ENCODE measurements at regions not wholly inside any gene's neighbourhood (a gene's known extent, or its start where the extent isn't known, plus 50 kb on each side); places are given as distances from the start of the nearest gene placed in this dataset.

DNA sequence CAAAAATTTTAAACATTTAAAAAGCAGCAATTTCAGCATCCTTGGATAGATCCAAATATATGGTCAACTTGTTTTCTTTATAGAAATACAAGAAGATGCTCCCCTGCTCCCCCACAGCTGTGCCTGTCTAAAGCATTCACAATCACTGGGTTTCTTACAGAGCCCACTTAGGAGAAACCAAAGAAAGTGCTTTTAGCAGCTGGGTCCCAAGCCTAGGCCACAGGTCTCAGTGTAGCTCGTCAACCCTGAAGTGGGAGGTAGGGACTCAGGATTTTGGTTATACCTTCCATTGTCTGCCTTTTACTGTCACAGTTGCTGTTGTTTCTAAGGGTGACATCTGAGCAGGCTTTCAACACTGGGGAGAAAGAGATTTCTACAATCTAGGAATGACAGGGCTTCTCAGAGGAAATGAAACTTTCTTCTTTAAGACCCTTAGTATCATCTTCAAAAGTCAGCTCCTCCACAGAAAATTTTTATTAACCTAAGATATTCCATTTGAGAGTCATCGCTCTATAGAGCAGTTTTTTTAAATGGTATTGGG lies 199.3 kb upstream of the CMC1 start:
- Histone ChIP-seq H3K36me3 (ENCODE audit: control insufficient read depth, insufficient read depth, low read length) (no peaks in the 10 kb centered on the region), H3K4me3 (ENCODE audit: low read depth, low read length) (no peak overlapping the region), H3K27me3 (ENCODE audit: control insufficient read depth, insufficient read depth, low read length) (no peaks in the 10 kb centered on the region)
- TF ChIP-seq, protein P1, sequence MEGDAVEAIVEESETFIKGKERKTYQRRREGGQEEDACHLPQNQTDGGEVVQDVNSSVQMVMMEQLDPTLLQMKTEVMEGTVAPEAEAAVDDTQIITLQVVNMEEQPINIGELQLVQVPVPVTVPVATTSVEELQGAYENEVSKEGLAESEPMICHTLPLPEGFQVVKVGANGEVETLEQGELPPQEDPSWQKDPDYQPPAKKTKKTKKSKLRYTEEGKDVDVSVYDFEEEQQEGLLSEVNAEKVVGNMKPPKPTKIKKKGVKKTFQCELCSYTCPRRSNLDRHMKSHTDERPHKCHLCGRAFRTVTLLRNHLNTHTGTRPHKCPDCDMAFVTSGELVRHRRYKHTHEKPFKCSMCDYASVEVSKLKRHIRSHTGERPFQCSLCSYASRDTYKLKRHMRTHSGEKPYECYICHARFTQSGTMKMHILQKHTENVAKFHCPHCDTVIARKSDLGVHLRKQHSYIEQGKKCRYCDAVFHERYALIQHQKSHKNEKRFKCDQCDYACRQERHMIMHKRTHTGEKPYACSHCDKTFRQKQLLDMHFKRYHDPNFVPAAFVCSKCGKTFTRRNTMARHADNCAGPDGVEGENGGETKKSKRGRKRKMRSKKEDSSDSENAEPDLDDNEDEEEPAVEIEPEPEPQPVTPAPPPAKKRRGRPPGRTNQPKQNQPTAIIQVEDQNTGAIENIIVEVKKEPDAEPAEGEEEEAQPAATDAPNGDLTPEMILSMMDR (IDR thresholded peaks at IDR 0.05; ENCODE audit: insufficient read depth, low read length, poor library complexity, severe bottlenecking): no peak
- no peak for DNase-seq (ENCODE audit: low read depth)

DNA sequence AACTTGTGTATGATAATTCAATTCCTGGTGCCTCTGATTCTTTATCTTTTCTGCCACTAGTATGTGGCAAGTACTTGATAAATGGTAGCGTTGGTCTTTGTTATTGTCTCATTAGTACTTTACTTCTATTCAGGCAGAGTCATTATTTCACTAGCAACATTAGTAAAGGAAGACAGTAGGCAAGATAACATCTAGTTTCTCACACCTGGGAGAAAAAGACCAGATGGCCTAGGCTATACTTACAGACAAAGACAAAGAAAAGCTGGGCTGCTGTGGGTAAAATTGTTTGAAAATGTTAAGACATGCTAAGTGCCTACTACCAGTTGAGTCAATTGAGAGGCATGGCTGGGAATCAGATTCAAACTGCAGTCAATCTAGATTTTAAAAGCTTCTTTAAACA lies 198.7 kb upstream of the CMC1 start:
- Histone ChIP-seq H3K27me3 (ENCODE audit: control insufficient read depth, insufficient read depth, low read length) (no peaks in the 10 kb centered on the region), H3K4me3 (ENCODE audit: low read depth, low read length) (no peak overlapping the region), H3K36me3 (ENCODE audit: control insufficient read depth, insufficient read depth, low read length) (no peaks in the 10 kb centered on the region)
- TF ChIP-seq, protein P1 (IDR thresholded peaks at IDR 0.05; ENCODE audit: insufficient read depth, low read length, poor library complexity, severe bottlenecking): no peak
- DNase-seq (ENCODE audit: low read depth): no peak

DNA sequence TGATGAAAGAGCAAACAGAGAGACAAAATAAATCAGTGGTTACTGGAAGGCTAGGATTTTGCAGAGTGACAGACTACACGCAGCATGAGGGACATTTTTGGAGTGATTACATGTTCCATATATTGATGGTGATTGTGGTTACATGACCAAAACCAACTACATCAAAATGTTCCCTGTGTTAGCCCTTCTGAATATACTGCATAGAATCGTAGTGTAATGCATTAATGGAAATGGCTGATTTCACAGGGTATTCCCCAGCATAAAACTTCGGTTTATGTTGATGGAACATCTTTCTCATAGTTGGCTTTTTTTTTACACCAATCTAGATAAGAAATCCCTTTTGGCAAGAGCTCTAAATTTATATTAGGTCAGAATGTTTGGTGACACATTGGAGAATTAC lies 191.3 kb upstream of the CMC1 start:
- no peak for DNase-seq (ENCODE audit: low read depth)
- H3K36me3 ChIP-seq (ENCODE audit: control insufficient read depth, insufficient read depth, low read length): no peaks in the 10 kb centered on the region
- H3K4me3 ChIP-seq (ENCODE audit: low read depth, low read length): no peak overlapping the region
- TF ChIP-seq, protein P1 (IDR thresholded peaks at IDR 0.05; ENCODE audit: insufficient read depth, low read length, poor library complexity, severe bottlenecking): no peak
- H3K27me3 ChIP-seq (ENCODE audit: control insufficient read depth, insufficient read depth, low read length): no peaks in the 10 kb centered on the region

DNA sequence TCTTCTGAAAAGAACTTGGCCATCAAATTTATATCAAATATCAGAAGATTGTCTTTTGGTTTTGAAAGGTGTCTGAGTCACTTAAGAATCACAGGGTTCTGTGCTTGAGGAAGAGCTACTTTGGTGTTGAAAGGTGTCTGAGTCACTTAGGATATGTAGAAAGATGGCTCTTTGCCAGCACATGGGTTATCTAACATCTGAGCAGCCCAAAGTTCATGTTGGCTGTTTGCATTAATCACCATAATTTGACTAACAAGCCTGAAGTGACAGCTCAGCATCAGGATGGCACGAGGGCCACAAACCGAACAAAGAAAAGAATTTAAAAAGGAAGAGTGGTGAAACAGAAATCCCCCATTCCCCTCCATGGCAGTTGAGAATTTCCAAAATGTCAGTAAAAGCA lies 190.5 kb upstream of the CMC1 start:
- no peak for DNase-seq (ENCODE audit: low read depth)
- H3K36me3 ChIP-seq (ENCODE audit: control insufficient read depth, insufficient read depth, low read length): no peaks in the 10 kb centered on the region
- H3K27me3 ChIP-seq (ENCODE audit: control insufficient read depth, insufficient read depth, low read length): no peaks in the 10 kb centered on the region
- TF ChIP-seq, protein P1 (IDR thresholded peaks at IDR 0.05; ENCODE audit: insufficient read depth, low read length, poor library complexity, severe bottlenecking): no peak
- no peak overlapping the region for H3K4me3 ChIP-seq (ENCODE audit: low read depth, low read length)

DNA sequence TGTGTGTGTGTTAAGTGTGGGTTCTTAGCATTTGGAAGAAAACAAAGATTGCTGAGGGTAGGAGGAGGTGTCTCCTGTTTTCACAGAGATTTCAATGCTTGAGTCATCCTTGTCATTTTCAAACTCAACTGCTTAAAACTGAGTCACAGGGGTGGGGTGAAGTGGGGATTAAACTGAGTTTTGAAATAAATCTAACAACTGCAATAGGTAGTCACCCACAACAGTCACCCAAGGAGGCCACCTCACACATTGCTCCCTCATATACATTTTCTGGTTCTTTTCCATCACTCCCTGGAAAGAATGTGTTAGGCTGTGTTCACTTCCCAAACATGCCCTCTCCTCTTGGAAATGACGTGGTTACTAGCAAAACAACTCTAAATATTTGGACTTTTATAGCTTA lies 187.7 kb upstream of the CMC1 start:
- H3K27me3 ChIP-seq (ENCODE audit: control insufficient read depth, insufficient read depth, low read length): no peaks in the 10 kb centered on the region
- no peaks in the 10 kb centered on the region for H3K36me3 ChIP-seq (ENCODE audit: control insufficient read depth, insufficient read depth, low read length)
- no peak overlapping the region for H3K4me3 ChIP-seq (ENCODE audit: low read depth, low read length)
- TF ChIP-seq, protein P1 (IDR thresholded peaks at IDR 0.05; ENCODE audit: insufficient read depth, low read length, poor library complexity, severe bottlenecking): no peak
- DNase-seq (ENCODE audit: low read depth): no peak

DNA sequence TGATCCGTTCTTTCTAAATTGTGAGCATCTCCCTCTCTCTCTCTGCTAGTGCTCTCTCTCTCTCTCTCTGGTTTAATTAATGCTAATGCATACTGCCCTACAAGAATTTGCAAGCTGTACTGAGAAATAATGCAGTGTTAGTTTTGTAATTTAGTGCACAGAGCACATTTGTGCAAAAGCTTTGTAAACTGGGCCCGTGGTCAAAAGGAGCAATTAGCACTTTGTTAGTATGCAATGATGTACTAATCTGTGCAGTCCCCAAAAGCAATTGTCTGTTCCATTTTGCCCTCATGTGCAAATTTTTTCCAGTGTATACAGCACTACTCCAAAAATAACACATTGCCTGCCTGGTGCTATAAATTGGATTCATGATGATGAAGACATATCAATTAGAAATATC lies 184.6 kb upstream of the CMC1 start:
- H3K36me3 ChIP-seq (ENCODE audit: control insufficient read depth, insufficient read depth, low read length): no peaks in the 10 kb centered on the region
- H3K4me3 ChIP-seq (ENCODE audit: low read depth, low read length): no peak overlapping the region
- TF ChIP-seq, protein P1 (IDR thresholded peaks at IDR 0.05; ENCODE audit: insufficient read depth, low read length, poor library complexity, severe bottlenecking): no peak
- H3K27me3 ChIP-seq (ENCODE audit: control insufficient read depth, insufficient read depth, low read length): no peaks in the 10 kb centered on the region
- DNase-seq (ENCODE audit: low read depth): no peak
